Parathyroid adenoma (tissue), 2 donors: ENCODE measurements at regions not wholly inside any gene's neighbourhood (a gene's known extent, or its start where the extent isn't known, plus 50 kb on each side); places are given as distances from the start of the nearest gene placed in this dataset.

ENCODE experiments used
- H2AFZ ChIP-seq: fragments of 300-600 bp; sonication (generic); one replicate; pipeline ENCODE4 v1.7.0; 2017; ENCODE audit warnings: antibody characterized with exemption, mild to moderate bottlenecking
- H3K27ac ChIP-seq: fragments of 300-600 bp; sonication (generic); one replicate; pipeline ENCODE4 v1.7.0; 2017
- H3K27me3 ChIP-seq: fragments of 300-600 bp; sonication (generic); one replicate; pipeline ENCODE4 v1.7.0; 2017; ENCODE audit warnings: low read length; ENCODE audit not compliant: control insufficient read depth, insufficient read depth
- H3K36me3 ChIP-seq: fragments of 300-600 bp; sonication (generic); one replicate; pipeline ENCODE4 v1.7.0; 2017; ENCODE audit warnings: low read length; ENCODE audit not compliant: control insufficient read depth, insufficient read depth
- H3K4me1 ChIP-seq: fragments of 300-600 bp; sonication (generic); one replicate; pipeline ENCODE4 v1.7.0; 2017; ENCODE audit warnings: control low read depth
- H3K4me2 ChIP-seq: fragments of 300-600 bp; sonication (generic); one replicate; pipeline ENCODE4 v1.7.0; 2017; ENCODE audit warnings: low read length
- H3K4me3 ChIP-seq: fragments of 300-600 bp; sonication (generic); one replicate; pipeline ENCODE4 v1.7.0; 2017; ENCODE audit warnings: low read depth, low read length
- H3K79me2 ChIP-seq: fragments of 300-600 bp; sonication (generic); one replicate; pipeline ENCODE4 v1.7.0; 2017; ENCODE audit warnings: control low read depth
- H3K9ac ChIP-seq: fragments of 300-600 bp; sonication (generic); one replicate; pipeline ENCODE4 v1.7.0; 2017; ENCODE audit warnings: mild to moderate bottlenecking
- H3K9me3 ChIP-seq: fragments of 300-600 bp; sonication (generic); one replicate; pipeline ENCODE4 v1.7.0; 2017; ENCODE audit warnings: low read length; ENCODE audit not compliant: control insufficient read depth
- CTCF ChIP-seq: fragments of 300-600 bp; sonication (generic); IDR thresholded peaks from one replicate; pipeline ENCODE4 v1.7.0; 2017; ENCODE audit warnings: antibody characterized with exemption, mild to moderate bottlenecking
- donor health status: primary hyperparathyroidism.

GRCh38 chr18:77551055-77551454 lies 301.4 kb downstream of the GALR1 start:
- H3K4me1 ChIP-seq: no peaks in the 10 kb centered on the region
- H3K4me3 ChIP-seq: no peak overlapping the region
- no peaks in the 10 kb centered on the region for H3K79me2 ChIP-seq
- H3K9ac ChIP-seq: no peak overlapping the region
- no peak for TF ChIP-seq CTCF
- H3K9me3 ChIP-seq: no peaks in the 10 kb centered on the region
- H3K36me3 ChIP-seq: no peaks in the 10 kb centered on the region
- H3K27me3 ChIP-seq: no peaks in the 10 kb centered on the region
- no peak overlapping the region for H3K27ac ChIP-seq
- no peak overlapping the region for H3K4me2 ChIP-seq
- H2AFZ ChIP-seq: no peak overlapping the region

GRCh38 chr18:77552945-77553344 lies 303.3 kb downstream of the GALR1 start:
- Histone ChIP-seq H3K79me2 (no peaks in the 10 kb centered on the region), H3K4me2 (no peak overlapping the region), H3K9ac (no peak overlapping the region), H3K27me3 (no peaks in the 10 kb centered on the region), H2AFZ (no peak overlapping the region), H3K36me3 (no peaks in the 10 kb centered on the region), H3K27ac (no peak overlapping the region), H3K4me1 (no peaks in the 10 kb centered on the region), H3K9me3 (no peaks in the 10 kb centered on the region), H3K4me3 (no peak overlapping the region)
- no peak for TF ChIP-seq CTCF

- Histone ChIP-seq H3K36me3 (no peaks in the 10 kb centered on the region), H3K4me3 (no peak overlapping the region), H3K4me1 (no peaks in the 10 kb centered on the region), H3K9me3 (no peaks in the 10 kb centered on the region), H3K9ac (no peak overlapping the region), H3K4me2 (no peak overlapping the region), H2AFZ (no peak overlapping the region), H3K27ac (no peak overlapping the region), H3K79me2 (no peaks in the 10 kb centered on the region), H3K27me3 (no peaks in the 10 kb centered on the region)
- no peak for TF ChIP-seq CTCF
Observed at GRCh38 chr18:77554061-77554460, 304.4 kb downstream of the GALR1 start.

- Histone ChIP-seq H2AFZ (no peak overlapping the region), H3K27ac (no peak overlapping the region), H3K9me3 (no peaks in the 10 kb centered on the region), H3K9ac (no peak overlapping the region), H3K79me2 (no peaks in the 10 kb centered on the region), H3K27me3 (no peaks in the 10 kb centered on the region), H3K4me1 (no peaks in the 10 kb centered on the region), H3K4me3 (no peak overlapping the region), H3K36me3 (no peaks in the 10 kb centered on the region), H3K4me2 (no peak overlapping the region)
- TF ChIP-seq CTCF: no peak
Observed at GRCh38 chr18:77557046-77557587, 307.5 kb downstream of the GALR1 start.

- Histone ChIP-seq H3K4me3 (no peak overlapping the region), H3K27me3 (no peaks in the 10 kb centered on the region)
Observed at GRCh38 chr18:77559274-77559910, 309.7 kb downstream of the GALR1 start.

More at GRCh38 chr18:77559274-77559910, 309.7 kb downstream of the GALR1 start:
- Histone ChIP-seq H3K27ac (no peak overlapping the region), H3K79me2 (no peaks in the 10 kb centered on the region), H2AFZ (no peak overlapping the region), H3K9ac (no peak overlapping the region), H3K4me1 (no peaks in the 10 kb centered on the region), H3K9me3 (no peaks in the 10 kb centered on the region), H3K4me2 (no peak overlapping the region), H3K36me3 (no peaks in the 10 kb centered on the region)
- TF ChIP-seq CTCF: no peak
